HEK293 (cell line): ENCODE measurements at regions not wholly inside any gene's neighbourhood (a gene's known extent, or its start where the extent isn't known, plus 50 kb on each side); places are given as distances from the start of the nearest gene placed in this dataset.

Experiments
- CTCF ChIA-PET: fragments of 350-600 bp; formaldehyde crosslinking; extraction: SDS; loops from one replicate; lab custom pipeline; 2021; ENCODE audit warnings: antibody characterized with exemption; lab: Yijun Ruan, JAX
- POLR2A ChIA-PET: fragments of 300-600 bp; formaldehyde crosslinking; extraction: SDS; loops from one replicate; lab custom pipeline; 2020; ENCODE audit warnings: antibody characterized with exemption, inconsistent platforms; lab: Yijun Ruan, JAX
- H3K27ac ChIP-seq: fragments of 200-500 bp; sonication (Bioruptor generic); 2 replicates; pipeline ENCODE4 v1.5.1; 2014; ENCODE audit warnings: low read depth, low read length, control low read depth, inconsistent platforms; ENCODE audit errors: extremely low read depth
- H3K36me3 ChIP-seq, 2 experiments: fragments of 200-500 bp in 1 of 2; sonication (Bioruptor generic) in 1 of 2; 1 replicate in 1 of 2; 2 replicates in 1 of 2; pipeline ENCODE4 v1.5.1; 2014 to 2017; ENCODE audit warnings: inconsistent platforms in 2 of 2, low read length in 2 of 2; ENCODE audit not compliant: control insufficient read depth in 2 of 2, insufficient read depth in 1 of 2
- H3K4me1 ChIP-seq: fragments of 200-500 bp; sonication (Bioruptor generic); 2 replicates; pipeline ENCODE4 v1.5.1; 2014; ENCODE audit warnings: mild to moderate bottlenecking, low read length, inconsistent platforms; ENCODE audit not compliant: control insufficient read depth, insufficient read depth
- H3K4me3 ChIP-seq: 2 replicates; pipeline ENCODE4 v1.5.1; 2011; ENCODE audit warnings: low read depth, mild to moderate bottlenecking, control low read depth, low read length, moderate library complexity
- H3K9me3 ChIP-seq: fragments of 200-500 bp; sonication (Bioruptor generic); 2 replicates; pipeline ENCODE4 v1.5.1; 2014; ENCODE audit warnings: low read depth, low read length, inconsistent platforms; ENCODE audit not compliant: control insufficient read depth, insufficient read depth
- BCL11A ChIP-seq: fragments of 450-650 bp; formaldehyde crosslinking; IDR thresholded peaks from 2 replicates; pipeline ENCODE4 v1.5.1; 2016; ENCODE audit warnings: low read depth, missing biosample characterization, missing genetic modification characterization
- CTCF ChIP-seq: fragments of 450-650 bp; formaldehyde crosslinking; IDR thresholded peaks from 2 replicates; pipeline ENCODE4 v1.5.1; 2016; ENCODE audit warnings: missing biosample characterization, missing genetic modification characterization
- GLI4 ChIP-seq: fragments of 450-650 bp; formaldehyde crosslinking; IDR thresholded peaks from 2 replicates; pipeline ENCODE4 v1.5.1; 2016; ENCODE audit warnings: missing biosample characterization, missing genetic modification characterization
- KLF8 ChIP-seq: fragments of 450-650 bp; formaldehyde crosslinking; IDR thresholded peaks from 2 replicates; pipeline ENCODE4 v1.5.1; 2016; ENCODE audit warnings: missing biosample characterization, missing genetic modification characterization
- KLF9 ChIP-seq: fragments of 450-650 bp; formaldehyde crosslinking; IDR thresholded peaks from 2 replicates; pipeline ENCODE4 v1.5.1; 2016; ENCODE audit warnings: missing biosample characterization, missing genetic modification characterization, low read depth
- MYNN ChIP-seq: fragments of 450-650 bp; formaldehyde crosslinking; IDR thresholded peaks from 2 replicates; pipeline ENCODE4 v1.5.1; 2016; ENCODE audit warnings: missing biosample characterization, missing genetic modification characterization, borderline replicate concordance
- SCRT1 ChIP-seq: fragments of 450-650 bp; formaldehyde crosslinking; IDR thresholded peaks from 2 replicates; pipeline ENCODE4 v1.5.1; 2016; ENCODE audit warnings: missing biosample characterization, missing genetic modification characterization, borderline replicate concordance
- SP7 ChIP-seq: fragments of 450-650 bp; formaldehyde crosslinking; IDR thresholded peaks from 2 replicates; pipeline ENCODE4 v1.5.1; 2016; ENCODE audit warnings: missing biosample characterization, missing genetic modification characterization
- YY2 ChIP-seq: fragments of 450-650 bp; formaldehyde crosslinking; IDR thresholded peaks from 2 replicates; pipeline ENCODE4 v1.5.1; 2016; ENCODE audit warnings: missing biosample characterization, missing genetic modification characterization
- ZBTB20 ChIP-seq: fragments of 450-650 bp; formaldehyde crosslinking; IDR thresholded peaks from 2 replicates; pipeline ENCODE4 v1.5.1; 2016; ENCODE audit warnings: missing biosample characterization, missing genetic modification characterization
- ZNF148 ChIP-seq: fragments of 450-650 bp; formaldehyde crosslinking; IDR thresholded peaks from 2 replicates; pipeline ENCODE4 v1.5.0; 2017; ENCODE audit warnings: missing biosample characterization, missing genetic modification characterization, borderline replicate concordance
- ZNF16 ChIP-seq: fragments of 450-650 bp; formaldehyde crosslinking; IDR thresholded peaks from 2 replicates; pipeline ENCODE4 v1.5.1; 2016; ENCODE audit warnings: low read depth, missing biosample characterization, missing genetic modification characterization
- ZNF26 ChIP-seq: fragments of 450-650 bp; formaldehyde crosslinking; IDR thresholded peaks from 2 replicates; pipeline ENCODE4 v1.5.1; 2016; ENCODE audit warnings: missing biosample characterization, missing genetic modification characterization
- ZNF404 ChIP-seq: fragments of 450-650 bp; formaldehyde crosslinking; IDR thresholded peaks from 2 replicates; pipeline ENCODE4 v1.5.1; 2017; ENCODE audit warnings: missing biosample characterization, missing genetic modification characterization
- ZNF501 ChIP-seq: fragments of 450-650 bp; formaldehyde crosslinking; IDR thresholded peaks from 2 replicates; pipeline ENCODE4 v1.5.1; 2016; ENCODE audit warnings: missing biosample characterization, missing genetic modification characterization
- ZNF529 ChIP-seq: fragments of 450-650 bp; formaldehyde crosslinking; IDR thresholded peaks from 2 replicates; pipeline ENCODE4 v1.5.1; 2017; ENCODE audit warnings: missing genetic modification characterization, missing biosample characterization; ENCODE audit not compliant: insufficient replicate concordance
- ZNF544 ChIP-seq: fragments of 450-650 bp; formaldehyde crosslinking; IDR thresholded peaks from 2 replicates; pipeline ENCODE4 v1.5.0; 2017; ENCODE audit warnings: missing biosample characterization, missing genetic modification characterization
- ZNF549 ChIP-seq: fragments of 450-650 bp; IDR thresholded peaks from 2 replicates; pipeline ENCODE4 v1.5.1; 2018; ENCODE audit warnings: missing biosample characterization, missing genetic modification characterization, mild to moderate bottlenecking, inconsistent platforms, moderate library complexity
- ZNF555 ChIP-seq: fragments of 450-650 bp; formaldehyde crosslinking; conservative IDR thresholded peaks from 2 replicates; pipeline ENCODE4 v1.5.1; 2017; ENCODE audit warnings: missing biosample characterization, mild to moderate bottlenecking, missing genetic modification characterization, inconsistent platforms
- ZNF610 ChIP-seq: fragments of 450-650 bp; formaldehyde crosslinking; IDR thresholded peaks from 2 replicates; pipeline ENCODE4 v1.5.1; 2016; ENCODE audit warnings: missing biosample characterization, missing genetic modification characterization, borderline replicate concordance
- ZNF660 ChIP-seq: fragments of 450-650 bp; IDR thresholded peaks from 2 replicates; pipeline ENCODE4 v1.5.1; 2018; ENCODE audit warnings: missing biosample characterization, mild to moderate bottlenecking, missing genetic modification characterization
- ZNF692 ChIP-seq: fragments of 450-650 bp; formaldehyde crosslinking; IDR thresholded peaks from 2 replicates; pipeline ENCODE4 v1.5.1; 2016; ENCODE audit warnings: missing biosample characterization, missing genetic modification characterization
- ZNF701 ChIP-seq: fragments of 450-650 bp; formaldehyde crosslinking; IDR thresholded peaks from 2 replicates; pipeline ENCODE4 v1.5.1; 2016; ENCODE audit warnings: missing biosample characterization, missing genetic modification characterization
- ZSCAN18 ChIP-seq: fragments of 450-650 bp; formaldehyde crosslinking; IDR thresholded peaks from 2 replicates; pipeline ENCODE4 v1.5.1; 2016; ENCODE audit warnings: missing biosample characterization, missing genetic modification characterization
- ZSCAN23 ChIP-seq: fragments of 450-650 bp; formaldehyde crosslinking; IDR thresholded peaks from 2 replicates; pipeline ENCODE4 v1.5.1; 2016; ENCODE audit warnings: missing biosample characterization, missing genetic modification characterization
- ZSCAN4 ChIP-seq: fragments of 450-650 bp; formaldehyde crosslinking; IDR thresholded peaks from 2 replicates; pipeline ENCODE4 v1.5.1; 2017; ENCODE audit warnings: missing biosample characterization, missing genetic modification characterization
- ZSCAN5A ChIP-seq: fragments of 450-650 bp; formaldehyde crosslinking; IDR thresholded peaks from 2 replicates; pipeline ENCODE4 v1.5.1; 2016; ENCODE audit warnings: missing biosample characterization, missing genetic modification characterization

GRCh38 chr17:5809580-5810188, 225.4 kb upstream of the NLRP1 start:
- H3K9me3 ChIP-seq = no peaks in the 10 kb centered on the region
- CTCF ChIA-PET = interaction anchor here (0.6 kb wide), 2 partner anchors 75 to 259 kb away, joined by 3 to 4 read pairs; no protein-coding TSS in a partner anchor
- H3K36me3 ChIP-seq = no peaks in the 10 kb centered on the region
- H3K27ac ChIP-seq = no peak overlapping the region
- POLR2A ChIA-PET = no interaction called here
- H3K4me1 ChIP-seq = no peaks in the 10 kb centered on the region
- H3K4me3 ChIP-seq = no peak overlapping the region
- TF ChIP-seq GLI4 (tag by site-specific recombination) (no peak), ZNF26 (tag by site-specific recombination) (no peak), ZNF529 (tag by site-specific recombination) (peak; percentile 38), ZSCAN5A (no peak), KLF8 (tag by site-specific recombination) (0 out of 2 replicates have a peak, but pooled peaks have one; percentile 22), ZNF555 (tag by site-specific recombination) (no peak), ZSCAN18 (no peak), ZSCAN4 (no peak), ZBTB20 (tag by site-specific recombination) (no peak), SP7 (no peak), CTCF (tag by site-specific recombination) (no peak), ZNF148 (tag by site-specific recombination) (peak; percentile 52; the same call in 1 of the 2 replicates), ZNF549 (no peak), ZNF544 (tag by site-specific recombination) (peak; percentile 77; the same call in 1 of the 2 replicates), YY2 (tag by site-specific recombination) (no peak), ZNF692 (tag by site-specific recombination) (no peak), ZNF404 (tag by site-specific recombination) (no peak), ZSCAN23 (no peak), SCRT1 (no peak), ZNF701 (tag by site-specific recombination) (no peak), ZNF501 (tag by site-specific recombination) (no peak), ZNF660 (no peak), KLF9 (tag by site-specific recombination) (no peak), ZNF610 (tag by site-specific recombination) (no peak), BCL11A (tag by site-specific recombination) (no peak), ZNF16 (tag by site-specific recombination) (no peak), MYNN (tag by site-specific recombination) (no peak)
